Calu3 (cell line): ENCODE measurements at regions not wholly inside any gene's neighbourhood (a gene's known extent, or its start where the extent isn't known, plus 50 kb on each side); places are given as distances from the start of the nearest gene placed in this dataset.

ENCODE experiments used
- BruUV-seq: library from RNA; stranded (reverse); fragments of 400-500 nt; replicated peaks from 2 replicates; lab custom pipeline; 2021; lab: Mats Ljungman, UMichigan
- CTCF ChIA-PET: fragments of 300-600 bp; sonication (Branson Sonifier 250); formaldehyde crosslinking; loops from one replicate; lab custom pipeline; 2022; ENCODE audit warnings: antibody characterized with exemption; lab: Charles Lee
- DNase-seq: peaks from one replicate; pipeline ENCODE4 v3.0.0; 2022
- H3K27ac Mint-ChIP-seq: one replicate; pipeline ENCODE4 v1.8.0; 2022; ENCODE audit warnings: mixed read lengths; ENCODE audit not compliant: unreplicated experiment
- H3K27me3 Mint-ChIP-seq: one replicate; pipeline ENCODE4 v1.8.0; 2022; ENCODE audit warnings: mixed read lengths; ENCODE audit not compliant: unreplicated experiment
- H3K36me3 Mint-ChIP-seq: one replicate; pipeline ENCODE4 v1.8.0; 2022; ENCODE audit warnings: mild to moderate bottlenecking, moderate library complexity, mixed read lengths; ENCODE audit not compliant: insufficient read depth, unreplicated experiment
- H3K4me1 Mint-ChIP-seq: one replicate; pipeline ENCODE4 v1.8.0; 2022; ENCODE audit warnings: mild to moderate bottlenecking, low read depth, mixed read lengths; ENCODE audit not compliant: unreplicated experiment
- H3K4me3 Mint-ChIP-seq: one replicate; pipeline ENCODE4 v1.8.0; 2022; ENCODE audit warnings: mild to moderate bottlenecking, low read depth, moderate library complexity, mixed read lengths; ENCODE audit not compliant: unreplicated experiment
- H3K9me3 Mint-ChIP-seq: one replicate; pipeline ENCODE4 v1.8.0; 2022; ENCODE audit warnings: low read depth, mixed read lengths; ENCODE audit not compliant: unreplicated experiment
- CTCF ChIP-seq: fragments of 200-600 bp; IDR thresholded peaks from one replicate; pipeline ENCODE4 v1.8.0; 2022; ENCODE audit warnings: antibody characterized with exemption; ENCODE audit not compliant: unreplicated experiment
- intact Hi-C: fragments of 100-400 bp; cut with micrococcal nuclease; formaldehyde crosslinking; loops from one replicate; pipeline ENCODE4 v1.10.0; 2022; ENCODE audit not compliant: unreplicated experiment

GRCh38 chr2:155872396-155872795, 460.1 kb downstream of the NR4A2 start:
- TF ChIP-seq CTCF = no peak
- Mint-ChIP-seq H3K9me3 (peaks cover 3% of the 10 kb centered on the region), H3K4me1 (no peaks in the 10 kb centered on the region), H3K36me3 (no peaks in the 10 kb centered on the region), H3K27me3 (no peaks in the 10 kb centered on the region), H3K27ac (no peak overlapping the region), H3K4me3 (no peak overlapping the region)
- no peak for DNase-seq
- BruUV-seq = no TSS peak
- intact Hi-C loops = no loop called here
- CTCF ChIA-PET = no interaction called here

GRCh38 chr2:155871940-155872339, 460.6 kb downstream of the NR4A2 start:
- intact Hi-C loops = no loop called here
- CTCF ChIA-PET = no interaction called here
- H3K27me3 Mint-ChIP-seq = no peaks in the 10 kb centered on the region
- peaks cover 3% of the 10 kb centered on the region for H3K9me3 Mint-ChIP-seq
- H3K36me3 Mint-ChIP-seq = no peaks in the 10 kb centered on the region
- no peak for TF ChIP-seq CTCF
- BruUV-seq = no TSS peak
- no peak overlapping the region for H3K27ac Mint-ChIP-seq
- no peak for DNase-seq
- no peaks in the 10 kb centered on the region for H3K4me1 Mint-ChIP-seq
- no peak overlapping the region for H3K4me3 Mint-ChIP-seq

GRCh38 chr2:155867564-155867963, 465.0 kb downstream of the NR4A2 start:
- no peaks in the 10 kb centered on the region for H3K9me3 Mint-ChIP-seq
- no peak for TF ChIP-seq CTCF

GRCh38 chr2:155866477-155866876, 466.0 kb downstream of the NR4A2 start:
- intact Hi-C loops = no loop called here
- H3K4me1 Mint-ChIP-seq = no peaks in the 10 kb centered on the region
- no peak overlapping the region for H3K27ac Mint-ChIP-seq
- CTCF ChIA-PET = no interaction called here
- no peak for TF ChIP-seq CTCF
- H3K36me3 Mint-ChIP-seq = no peaks in the 10 kb centered on the region
- no peak overlapping the region for H3K4me3 Mint-ChIP-seq
- no peaks in the 10 kb centered on the region for H3K27me3 Mint-ChIP-seq
- no peak for DNase-seq
- BruUV-seq = no TSS peak
- no peaks in the 10 kb centered on the region for H3K9me3 Mint-ChIP-seq

More at GRCh38 chr2:155867564-155867963, 465.0 kb downstream of the NR4A2 start:
- no peaks in the 10 kb centered on the region for H3K36me3 Mint-ChIP-seq
- H3K4me1 Mint-ChIP-seq = no peaks in the 10 kb centered on the region
- no peak for DNase-seq
- intact Hi-C loops = no loop called here
- no peak overlapping the region for H3K27ac Mint-ChIP-seq
- H3K4me3 Mint-ChIP-seq = no peak overlapping the region
- no TSS peak for BruUV-seq
- CTCF ChIA-PET = no interaction called here
- H3K27me3 Mint-ChIP-seq = no peaks in the 10 kb centered on the region
